ENCODE measurements at regions not wholly inside any gene's neighbourhood (a gene's known extent, or its start where the extent isn't known, plus 50 kb on each side); places are given as distances from the start of the nearest gene placed in this dataset.

- DNase-seq (ENCODE audit: low read depth in 2 of 2) = no peak
- no peak for TF ChIP-seq CTCF (conservative IDR thresholded peaks at IDR 0.05 in 1 of 2, IDR thresholded peaks at IDR 0.05 in 1 of 2; ENCODE audit: low read depth in 1 of 2, low read length in 2 of 2)
- no peak for TF ChIP-seq EZH2 (IDR thresholded peaks at IDR 0.05; ENCODE audit: low read length, missing control alignments)
- peaks cover 4% of the 10 kb centered on the region for H3K27me3 ChIP-seq (ENCODE audit: control insufficient read depth, insufficient read depth, low read length)
- no peak overlapping the region for H2AFZ ChIP-seq (ENCODE audit: low read length)
- H3K27ac ChIP-seq (ENCODE audit: insufficient read depth, low read length) = no peak overlapping the region
- H3K9me3 ChIP-seq (ENCODE audit: control insufficient read depth, insufficient read depth, low read depth, low read length) = no peaks in the 10 kb centered on the region
- H4K20me1 ChIP-seq (ENCODE audit: control insufficient read depth, extremely low read depth, insufficient read depth, low read length) = no peaks in the 10 kb centered on the region
- no peak overlapping the region for H3K9ac ChIP-seq (ENCODE audit: insufficient read depth, low read length)
- H3K4me1 ChIP-seq (ENCODE audit: control insufficient read depth, extremely low read depth, insufficient read depth, low read length) = no peaks in the 10 kb centered on the region
- H3K79me2 ChIP-seq (ENCODE audit: control insufficient read depth, insufficient read depth, low read length) = no peaks in the 10 kb centered on the region
- H3K4me2 ChIP-seq (ENCODE audit: extremely low read depth, insufficient read depth, low read length) = no peak overlapping the region
- H3K36me3 ChIP-seq (ENCODE audit: control insufficient read depth, insufficient read depth, low read length) = no peaks in the 10 kb centered on the region
- no peak overlapping the region for H3K4me3 ChIP-seq (replicated peaks in 1 of 4; ENCODE audit: control extremely low read depth in 1 of 4, insufficient read depth in 1 of 4, low read depth in 3 of 4, low read length in 4 of 4)
Observed at GRCh38 chr19:31075146-31075655, 274.0 kb downstream of the TSHZ3 start.

GRCh38 chr19:31074199-31075125 lies 274.8 kb downstream of the TSHZ3 start:
- Histone ChIP-seq H3K27me3 (ENCODE audit: control insufficient read depth, insufficient read depth, low read length) (peaks cover 4% of the 10 kb centered on the region), H3K4me2 (ENCODE audit: extremely low read depth, insufficient read depth, low read length) (no peak overlapping the region), H3K79me2 (ENCODE audit: control insufficient read depth, insufficient read depth, low read length) (no peaks in the 10 kb centered on the region), H3K36me3 (ENCODE audit: control insufficient read depth, insufficient read depth, low read length) (no peaks in the 10 kb centered on the region), H3K4me3 (replicated peaks in 1 of 4; ENCODE audit: control extremely low read depth in 1 of 4, insufficient read depth in 1 of 4, low read depth in 3 of 4, low read length in 4 of 4) (no peak overlapping the region), H3K9ac (ENCODE audit: insufficient read depth, low read length) (no peak overlapping the region), H3K27ac (ENCODE audit: insufficient read depth, low read length) (no peak overlapping the region), H2AFZ (ENCODE audit: low read length) (no peak overlapping the region), H4K20me1 (ENCODE audit: control insufficient read depth, extremely low read depth, insufficient read depth, low read length) (no peaks in the 10 kb centered on the region), H3K9me3 (ENCODE audit: control insufficient read depth, insufficient read depth, low read depth, low read length) (no peaks in the 10 kb centered on the region), H3K4me1 (ENCODE audit: control insufficient read depth, extremely low read depth, insufficient read depth, low read length) (no peaks in the 10 kb centered on the region)
- TF ChIP-seq CTCF (conservative IDR thresholded peaks at IDR 0.05 in 1 of 2, IDR thresholded peaks at IDR 0.05 in 1 of 2; ENCODE audit: low read depth in 1 of 2, low read length in 2 of 2) (no peak), EZH2 (IDR thresholded peaks at IDR 0.05; ENCODE audit: low read length, missing control alignments) (no peak)
- DNase-seq (ENCODE audit: low read depth in 2 of 2) = no peak

GRCh38 chr19:31073485-31074198 lies 275.6 kb downstream of the TSHZ3 start:
- no peak overlapping the region for H3K4me2 ChIP-seq (ENCODE audit: extremely low read depth, insufficient read depth, low read length)
- H4K20me1 ChIP-seq (ENCODE audit: control insufficient read depth, extremely low read depth, insufficient read depth, low read length) = no peaks in the 10 kb centered on the region
- no peak overlapping the region for H3K27ac ChIP-seq (ENCODE audit: insufficient read depth, low read length)
- no peak overlapping the region for H3K9ac ChIP-seq (ENCODE audit: insufficient read depth, low read length)
- DNase-seq (ENCODE audit: low read depth in 2 of 2) = no peak
- peaks cover 4% of the 10 kb centered on the region for H3K27me3 ChIP-seq (ENCODE audit: control insufficient read depth, insufficient read depth, low read length)
- no peak overlapping the region for H2AFZ ChIP-seq (ENCODE audit: low read length)
- no peaks in the 10 kb centered on the region for H3K9me3 ChIP-seq (ENCODE audit: control insufficient read depth, insufficient read depth, low read depth, low read length)
- TF ChIP-seq CTCF (conservative IDR thresholded peaks at IDR 0.05 in 1 of 2, IDR thresholded peaks at IDR 0.05 in 1 of 2; ENCODE audit: low read depth in 1 of 2, low read length in 2 of 2) = no peak
- TF ChIP-seq EZH2 (IDR thresholded peaks at IDR 0.05; ENCODE audit: low read length, missing control alignments) = no peak
- no peaks in the 10 kb centered on the region for H3K4me1 ChIP-seq (ENCODE audit: control insufficient read depth, extremely low read depth, insufficient read depth, low read length)
- H3K36me3 ChIP-seq (ENCODE audit: control insufficient read depth, insufficient read depth, low read length) = no peaks in the 10 kb centered on the region
- H3K79me2 ChIP-seq (ENCODE audit: control insufficient read depth, insufficient read depth, low read length) = no peaks in the 10 kb centered on the region
- no peak overlapping the region for H3K4me3 ChIP-seq (replicated peaks in 1 of 4; ENCODE audit: control extremely low read depth in 1 of 4, insufficient read depth in 1 of 4, low read depth in 3 of 4, low read length in 4 of 4)

All from fibroblast of lung (primary cell).